Prostate gland (tissue), 2 donors: ENCODE measurements at regions not wholly inside any gene's neighbourhood (a gene's known extent, or its start where the extent isn't known, plus 50 kb on each side); places are given as distances from the start of the nearest gene placed in this dataset.

Experiments used
- DNase-seq: peaks from one replicate; pipeline ENCODE4 v3.0.0-alpha.2; 2019; ENCODE audit warnings: low spot score
- H3K27ac ChIP-seq, 2 donors: fragments of 200-600 bp; sonication (generic); 2 replicates each; pipeline ENCODE4 v1.5.1; 2017 to 2019
- H3K27me3 ChIP-seq: fragments of 200-600 bp; sonication (generic); replicated peaks from 2 replicates; pipeline ENCODE4 v1.5.1; 2019; ENCODE audit not compliant: insufficient read depth
- H3K36me3 ChIP-seq, 2 donors: fragments of 200-600 bp; sonication (generic); 1 replicate in 1 of 2; 2 replicates in 1 of 2; pipeline versions ENCODE4 v1.5.1 to v1.8.1; 2017 to 2019
- H3K4me1 ChIP-seq: fragments of 200-600 bp; sonication (generic); replicated peaks from 2 replicates; pipeline ENCODE4 v1.5.1; 2019
- H3K4me3 ChIP-seq, 2 donors: fragments of 200-600 bp; sonication (generic); 2 replicates each; pipeline ENCODE4 v1.5.1; 2017 to 2019
- H3K9me3 ChIP-seq: fragments of 200-600 bp; sonication (generic); 2 replicates; pipeline ENCODE4 v1.5.1; 2017
- CTCF ChIP-seq, 4 experiments: fragments of 200-600 bp in 2 of 4; fragments of 450-650 bp in 2 of 4; sonication (generic) in 2 of 4; IDR thresholded peaks; 1 replicate in 3 of 4; 2 replicates in 1 of 4; pipeline ENCODE4 v1.5.1; 2016 to 2019; ENCODE audit warnings: antibody characterized with exemption in 4 of 4, mild to moderate bottlenecking in 2 of 4, moderate library complexity in 2 of 4
- POLR2A ChIP-seq: fragments of 450-650 bp; IDR thresholded peaks from one replicate; pipeline ENCODE4 v1.6.1; 2016; ENCODE audit warnings: antibody characterized with exemption, mild to moderate bottlenecking
- POLR2AphosphoS5 ChIP-seq: sonication (generic); formaldehyde crosslinking; IDR thresholded peaks from one replicate; pipeline ENCODE4 v1.6.1; 2017; ENCODE audit warnings: antibody characterized with exemption
- WGBS: methylation state at CpG from one replicate; pipeline ENCODE4 v1.1.5; 2018; 5-methylcytosine and 5-hydroxymethylcytosine counted together
- intact Hi-C: fragments of 100-400 bp; cut with DNase I; formaldehyde crosslinking; loops from one replicate; pipeline ENCODE4 v1.14.2; 2022

DNA sequence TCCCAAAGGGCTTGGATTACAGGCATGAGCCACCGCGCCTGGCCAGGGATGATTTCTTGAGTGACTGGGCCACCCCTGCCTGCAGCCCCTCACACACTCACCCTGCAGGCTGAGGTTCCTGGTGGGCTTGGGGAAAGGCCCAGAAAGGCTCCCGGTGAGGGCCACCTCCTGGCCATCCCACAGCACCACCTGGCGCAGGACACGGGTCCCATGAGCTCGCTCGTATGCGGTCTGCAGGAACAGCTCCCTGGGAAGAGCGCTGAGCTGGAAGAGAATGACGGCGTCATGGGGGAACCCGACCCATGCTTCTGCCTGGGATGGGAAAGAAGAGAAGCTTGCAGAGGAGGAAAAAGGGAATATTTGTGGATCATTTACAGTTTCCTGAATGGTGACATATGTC is 59.3 kb downstream of the RMI2 start:
- H3K27me3 ChIP-seq = no peaks in the 10 kb centered on the region
- no peak for TF ChIP-seq POLR2A
- no peak for TF ChIP-seq POLR2AphosphoS5
- TF ChIP-seq CTCF (IDR thresholded peaks at IDR 0.05) = no peak
- H3K27ac ChIP-seq = no peak overlapping the region
- DNase-seq = no peak
- H3K4me1 ChIP-seq = no peaks in the 10 kb centered on the region
- no peak overlapping the region for H3K4me3 ChIP-seq
- intact Hi-C loops = no loop called here
- WGBS = 90% methylated on average over 12 of the region's 12 CpGs
- H3K36me3 ChIP-seq = no peaks in the 10 kb centered on the region
- H3K9me3 ChIP-seq = no peaks in the 10 kb centered on the region

GRCh38 chr16:11405331-11406176 is 60.3 kb downstream of the RMI2 start:
- no peak for DNase-seq
- Histone ChIP-seq H3K27me3 (no peaks in the 10 kb centered on the region), H3K4me3 (no peak overlapping the region), H3K4me1 (no peaks in the 10 kb centered on the region), H3K27ac (no peak overlapping the region), H3K36me3 (no peaks in the 10 kb centered on the region), H3K9me3 (no peaks in the 10 kb centered on the region)
- WGBS = 70% methylated on average over 11 of the region's 11 CpGs
- peak in 2 of 4 experiments; percentile 42 to 53 for TF ChIP-seq CTCF (IDR thresholded peaks at IDR 0.05)
- TF ChIP-seq POLR2AphosphoS5 = no peak
- intact Hi-C loops = no loop called here

- intact Hi-C loops = no loop called here
- H3K4me1 ChIP-seq = no peaks in the 10 kb centered on the region
- H3K27me3 ChIP-seq = no peaks in the 10 kb centered on the region
- no peak overlapping the region for H3K4me3 ChIP-seq
- H3K27ac ChIP-seq = no peak overlapping the region
- 94% methylated on average over 6 of the region's 6 CpGs for WGBS
- no peak for DNase-seq
- no peaks in the 10 kb centered on the region for H3K36me3 ChIP-seq
- H3K9me3 ChIP-seq = no peaks in the 10 kb centered on the region
- TF ChIP-seq POLR2AphosphoS5 (no peak), CTCF (IDR thresholded peaks at IDR 0.05) (no peak), POLR2A (no peak)
Observed at GRCh38 chr16:11406177-11406560, 60.9 kb downstream of the RMI2 start.

DNA sequence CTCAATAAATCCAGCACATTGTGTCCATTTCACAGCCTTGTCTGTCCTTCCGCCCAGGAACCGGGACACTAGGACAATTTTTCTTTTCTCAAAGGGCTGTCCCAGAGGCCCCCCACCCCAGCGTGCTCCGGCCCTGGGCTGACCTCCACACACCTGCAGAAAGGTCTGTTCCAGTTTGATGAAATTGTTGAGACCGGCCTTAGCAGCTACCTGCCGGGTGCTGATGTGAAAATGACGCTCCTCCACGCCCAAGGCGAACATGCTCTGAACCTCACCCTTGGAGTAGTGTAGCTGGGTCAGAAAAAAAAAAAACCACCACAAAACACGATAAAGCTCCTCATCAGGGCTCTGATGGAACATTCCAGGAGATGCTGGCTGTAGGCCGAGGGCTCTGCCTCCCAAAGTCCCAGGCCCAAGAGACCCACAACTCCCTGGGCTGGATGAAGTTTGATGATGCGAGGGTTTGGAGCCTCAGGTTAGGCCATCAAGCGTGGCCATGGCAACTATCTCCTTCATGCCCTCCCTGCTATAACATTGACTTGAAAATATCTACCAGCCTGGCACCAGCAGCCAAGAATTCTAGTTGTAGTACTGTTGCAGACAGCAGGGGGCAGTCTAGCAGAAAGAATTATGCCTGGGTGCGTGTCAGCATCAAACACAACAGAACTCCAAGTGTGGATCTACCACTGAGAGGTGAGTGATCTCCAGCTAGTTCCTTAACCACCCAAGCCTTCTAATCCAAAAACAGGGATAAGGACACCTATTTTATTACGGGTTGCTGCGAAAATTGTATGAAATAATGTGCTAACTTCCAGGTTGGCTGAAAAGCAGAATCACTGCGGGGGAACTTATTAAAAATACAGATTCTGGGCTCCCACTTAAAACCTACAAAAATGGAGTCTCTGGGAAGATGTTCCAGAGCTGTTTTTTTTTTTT is 62.1 kb downstream of the RMI2 start:
- Histone ChIP-seq H3K4me1 (no peaks in the 10 kb centered on the region), H3K27me3 (no peaks in the 10 kb centered on the region), H3K9me3 (no peaks in the 10 kb centered on the region), H3K27ac (no peak overlapping the region), H3K4me3 (no peak overlapping the region), H3K36me3 (no peaks in the 10 kb centered on the region)
- 87% methylated on average over 17 of the region's 17 CpGs for WGBS
- peak; percentile 65 for DNase-seq
- intact Hi-C loops = no loop called here
- TF ChIP-seq POLR2A (no peak), CTCF (IDR thresholded peaks at IDR 0.05) (peak; percentile 39 to 82 (median 72)), POLR2AphosphoS5 (peak; percentile 52)
